WTC11 (cell line): ENCODE measurements at regions not wholly inside any gene's neighbourhood (a gene's known extent, or its start where the extent isn't known, plus 50 kb on each side); places are given as distances from the start of the nearest gene placed in this dataset.

ENCODE experiments used
- ATAC-seq: fragments of 200-7000 bp; cut with Tn5 transposase; 2 replicates; pipeline ENCODE4 v1.10.0; 2021; ENCODE audit warnings: mild to moderate bottlenecking, moderate library complexity
- CTCF ChIA-PET: fragments of 300-600 bp; sonication (Branson Sonifier 250); formaldehyde crosslinking; loops from one replicate; lab custom pipeline; 2021; ENCODE audit warnings: antibody characterized with exemption; lab: Charles Lee
- POLR2A ChIA-PET: fragments of 350-600 bp; sonication (Branson Sonifier 250); formaldehyde crosslinking; loops from one replicate; lab custom pipeline; 2021; ENCODE audit warnings: antibody characterized with exemption; lab: Charles Lee
- DNase-seq: peaks from one replicate; pipeline ENCODE4 v3.0.0; 2021; ENCODE audit warnings: low spot score
- H3K27ac Mint-ChIP-seq: 2 replicates; pipeline ENCODE4 v1.8.0; 2021; ENCODE audit warnings: mixed read lengths
- H3K27me3 Mint-ChIP-seq: 2 replicates; pipeline ENCODE4 v1.8.0; 2021; ENCODE audit warnings: low read depth, mild to moderate bottlenecking, moderate library complexity, mixed read lengths
- H3K36me3 Mint-ChIP-seq: 2 replicates; pipeline ENCODE4 v1.8.0; 2021; ENCODE audit warnings: mixed read lengths
- H3K4me1 Mint-ChIP-seq: 2 replicates; pipeline ENCODE4 v1.8.0; 2022; ENCODE audit warnings: mixed read lengths
- H3K4me3 Mint-ChIP-seq: 2 replicates; pipeline ENCODE4 v1.8.0; 2021; ENCODE audit warnings: mild to moderate bottlenecking, moderate library complexity, mixed read lengths
- H3K9me3 Mint-ChIP-seq: 2 replicates; pipeline ENCODE4 v1.8.0; 2021; ENCODE audit warnings: mixed read lengths
- ARID4B ChIP-seq: sonication (generic); formaldehyde crosslinking; IDR thresholded peaks from 2 replicates; pipeline ENCODE4 v1.8.0; 2023; ENCODE audit warnings: missing genetic modification reagents, mild to moderate bottlenecking, borderline replicate concordance
- CREB1 ChIP-seq: sonication (generic); formaldehyde crosslinking; IDR thresholded peaks from 2 replicates; pipeline ENCODE4 v1.8.0; 2023; ENCODE audit warnings: mild to moderate bottlenecking, missing genetic modification reagents
- CREM ChIP-seq: sonication (generic); formaldehyde crosslinking; IDR thresholded peaks from 2 replicates; pipeline ENCODE4 v1.8.1; 2022; ENCODE audit warnings: mild to moderate bottlenecking, missing genetic modification reagents, moderate library complexity
- E2F5 ChIP-seq: sonication (generic); formaldehyde crosslinking; IDR thresholded peaks from 2 replicates; pipeline ENCODE4 v1.8.1; 2022; ENCODE audit warnings: mild to moderate bottlenecking, moderate library complexity, missing genetic modification reagents
- ERG ChIP-seq: fragments of 250-450 bp; sonication (Bioruptor Pico); IDR thresholded peaks from 2 replicates; pipeline ENCODE4 v1.8.0; 2021; ENCODE audit warnings: mild to moderate bottlenecking
- ETV6 ChIP-seq: sonication (generic); formaldehyde crosslinking; IDR thresholded peaks from 2 replicates; pipeline ENCODE4 v1.8.1; 2022; ENCODE audit warnings: mild to moderate bottlenecking, missing genetic modification reagents
- GRHL2 ChIP-seq: fragments of 250-450 bp; sonication (Bioruptor Pico); IDR thresholded peaks from 2 replicates; pipeline ENCODE4 v1.8.0; 2022; ENCODE audit warnings: mild to moderate bottlenecking, moderate library complexity; ENCODE audit not compliant: insufficient replicate concordance, severe bottlenecking
- NFATC4 ChIP-seq: fragments of 250-450 bp; sonication (Bioruptor Pico); IDR thresholded peaks from 2 replicates; pipeline ENCODE4 v1.9.0; 2021; ENCODE audit warnings: mild to moderate bottlenecking
- NR2C2 ChIP-seq: sonication (generic); formaldehyde crosslinking; IDR thresholded peaks from 2 replicates; pipeline ENCODE4 v1.8.0; 2022; ENCODE audit warnings: mild to moderate bottlenecking, missing genetic modification reagents
- OVOL2 ChIP-seq: fragments of 250-450 bp; sonication (Bioruptor Pico); IDR thresholded peaks from 2 replicates; pipeline ENCODE4 v1.9.0; 2021; ENCODE audit warnings: mild to moderate bottlenecking, borderline replicate concordance
- RORB ChIP-seq: fragments of 250-450 bp; sonication (Bioruptor Pico); IDR thresholded peaks from 2 replicates; pipeline ENCODE4 v1.9.0; 2021; ENCODE audit warnings: mild to moderate bottlenecking
- SMAD4 ChIP-seq: sonication (generic); formaldehyde crosslinking; IDR thresholded peaks from 2 replicates; pipeline ENCODE4 v1.8.0; 2022; ENCODE audit warnings: mild to moderate bottlenecking, missing genetic modification reagents
- USF1 ChIP-seq: sonication (generic); formaldehyde crosslinking; IDR thresholded peaks from 2 replicates; pipeline ENCODE4 v1.8.0; 2022; ENCODE audit warnings: mild to moderate bottlenecking, missing genetic modification reagents
- ZBTB21 ChIP-seq: sonication (generic); formaldehyde crosslinking; IDR thresholded peaks from 2 replicates; pipeline ENCODE4 v1.8.1; 2023; ENCODE audit warnings: mild to moderate bottlenecking, missing genetic modification reagents, borderline replicate concordance
- ZMAT4 ChIP-seq: fragments of 250-450 bp; sonication (Bioruptor Pico); IDR thresholded peaks from 2 replicates; pipeline ENCODE4 v1.9.0; 2021; ENCODE audit warnings: mild to moderate bottlenecking
- ZNF219 ChIP-seq: sonication (generic); formaldehyde crosslinking; IDR thresholded peaks from 2 replicates; pipeline ENCODE4 v1.8.0; 2023; ENCODE audit warnings: missing genetic modification reagents, mild to moderate bottlenecking, borderline replicate concordance
- ZNF281 ChIP-seq: sonication (generic); formaldehyde crosslinking; IDR thresholded peaks from 2 replicates; pipeline ENCODE4 v1.8.0; 2023; ENCODE audit warnings: mild to moderate bottlenecking, missing genetic modification reagents
- ZNF416 ChIP-seq: fragments of 250-450 bp; sonication (Bioruptor Pico); IDR thresholded peaks from 2 replicates; pipeline ENCODE4 v1.9.0; 2021; ENCODE audit warnings: mild to moderate bottlenecking, inconsistent platforms
- ZNF425 ChIP-seq: fragments of 250-450 bp; sonication (Bioruptor Pico); conservative IDR thresholded peaks from 2 replicates; pipeline ENCODE4 v1.9.0; 2021; ENCODE audit warnings: mild to moderate bottlenecking
- ZNF532 ChIP-seq: fragments of 250-450 bp; sonication (Bioruptor Pico); IDR thresholded peaks from 2 replicates; pipeline ENCODE4 v1.9.0; 2021; ENCODE audit warnings: mild to moderate bottlenecking, borderline replicate concordance

GRCh38 chr1:193584731-193585239 lies 398.4 kb upstream of the B3GALT2 start (continued):
- TF ChIP-seq ZNF532 (CRISPR knock-in tag) (no peak), OVOL2 (no peak), SMAD4 (CRISPR knock-in tag) (no peak), ZNF416 (no peak), ZNF281 (CRISPR knock-in tag) (no peak), ARID4B (no peak), ZBTB21 (no peak), ETV6 (no peak), NFATC4 (no peak)

GRCh38 chr1:193581341-193581740 lies 394.9 kb upstream of the B3GALT2 start:
- no peaks in the 10 kb centered on the region; the same call in 1 of the 2 replicates for H3K4me1 Mint-ChIP-seq
- CTCF ChIA-PET: no interaction called here
- POLR2A ChIA-PET: no interaction called here
- TF ChIP-seq ZNF219 (CRISPR knock-in tag): no peak
- TF ChIP-seq GRHL2 (CRISPR knock-in tag): no peak
- no peak for TF ChIP-seq CREB1 (CRISPR knock-in tag)
- TF ChIP-seq E2F5 (CRISPR knock-in tag): no peak
- TF ChIP-seq ZMAT4 (CRISPR knock-in tag): no peak
- TF ChIP-seq ZNF425 (CRISPR knock-in tag): no peak
- TF ChIP-seq RORB (CRISPR knock-in tag): no peak
- TF ChIP-seq CREM: no peak
- no peak for TF ChIP-seq USF1 (CRISPR knock-in tag)
- no peak for TF ChIP-seq NR2C2
- no peak for TF ChIP-seq ERG (CRISPR knock-in tag)

More at GRCh38 chr1:193581341-193581740, 394.9 kb upstream of the B3GALT2 start:
- no peak for ATAC-seq
- Mint-ChIP-seq H3K9me3 (peaks cover 11% of the 10 kb centered on the region), H3K36me3 (no peaks in the 10 kb centered on the region), H3K27ac (no peak overlapping the region), H3K4me3 (no peak overlapping the region), H3K27me3 (no peaks in the 10 kb centered on the region)
- no peak for DNase-seq
